ENCODE measurements at regions not wholly inside any gene's neighbourhood (a gene's known extent, or its start where the extent isn't known, plus 50 kb on each side); places are given as distances from the start of the nearest gene placed in this dataset.

DNA sequence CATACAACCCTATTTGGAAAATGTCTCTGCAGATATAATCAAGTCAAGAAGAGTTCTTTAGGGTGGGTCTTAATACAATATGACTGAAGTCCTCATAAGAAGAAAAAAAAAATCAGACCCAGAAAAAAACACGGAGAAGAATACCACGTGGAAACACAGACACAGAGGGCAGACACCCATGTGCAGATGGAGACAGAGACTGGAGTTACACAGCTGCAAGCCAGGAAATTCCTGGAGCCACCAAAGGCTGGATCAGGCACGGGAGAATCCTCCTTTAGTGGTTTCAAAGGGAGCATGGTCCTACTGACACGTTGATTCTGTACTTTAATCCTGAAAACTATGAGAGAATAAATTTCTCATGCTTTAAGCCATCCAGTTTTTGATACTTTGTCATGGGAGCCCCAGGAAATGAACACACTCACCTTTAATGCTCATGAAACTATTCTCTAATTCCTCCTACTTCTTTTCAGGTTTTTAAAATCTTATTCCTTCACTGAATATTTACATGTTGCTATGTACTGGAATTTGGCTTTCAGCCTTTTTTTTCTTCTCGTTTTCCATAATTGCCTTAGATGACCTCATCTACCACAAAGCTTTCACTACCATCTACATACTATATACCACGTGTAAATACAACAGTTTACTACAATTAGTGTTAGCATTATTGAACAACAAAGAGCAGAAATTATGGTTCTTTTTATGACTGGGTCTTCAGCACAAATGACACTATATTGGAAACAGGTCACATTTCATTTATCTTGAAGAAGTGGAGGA lies 529.1 kb downstream of the IRS1 start:
- Histone ChIP-seq H3K27ac (ENCODE audit: low read depth in 2 of 2, low read length in 2 of 2) (no peak overlapping the region), H3K4me3 (ENCODE audit: low read length in 3 of 3) (no peak overlapping the region), H3K36me3 (ENCODE audit: control insufficient read depth in 2 of 3, insufficient read depth in 3 of 3, low read length in 3 of 3) (no peaks in the 10 kb centered on the region), H3K27me3 (ENCODE audit: control insufficient read depth, insufficient read depth, low read length) (no peaks in the 10 kb centered on the region), H3K9ac (ENCODE audit: low read length in 3 of 3) (no peak overlapping the region), H3K4me1 (ENCODE audit: control insufficient read depth in 2 of 3, insufficient read depth in 2 of 3, low read depth in 1 of 3, low read length in 3 of 3) (no peaks in the 10 kb centered on the region), H3K9me3 (ENCODE audit: control insufficient read depth in 2 of 3, insufficient read depth in 1 of 3, low read length in 3 of 3) (no peaks in the 10 kb centered on the region)
- TF ChIP-seq, protein P1, sequence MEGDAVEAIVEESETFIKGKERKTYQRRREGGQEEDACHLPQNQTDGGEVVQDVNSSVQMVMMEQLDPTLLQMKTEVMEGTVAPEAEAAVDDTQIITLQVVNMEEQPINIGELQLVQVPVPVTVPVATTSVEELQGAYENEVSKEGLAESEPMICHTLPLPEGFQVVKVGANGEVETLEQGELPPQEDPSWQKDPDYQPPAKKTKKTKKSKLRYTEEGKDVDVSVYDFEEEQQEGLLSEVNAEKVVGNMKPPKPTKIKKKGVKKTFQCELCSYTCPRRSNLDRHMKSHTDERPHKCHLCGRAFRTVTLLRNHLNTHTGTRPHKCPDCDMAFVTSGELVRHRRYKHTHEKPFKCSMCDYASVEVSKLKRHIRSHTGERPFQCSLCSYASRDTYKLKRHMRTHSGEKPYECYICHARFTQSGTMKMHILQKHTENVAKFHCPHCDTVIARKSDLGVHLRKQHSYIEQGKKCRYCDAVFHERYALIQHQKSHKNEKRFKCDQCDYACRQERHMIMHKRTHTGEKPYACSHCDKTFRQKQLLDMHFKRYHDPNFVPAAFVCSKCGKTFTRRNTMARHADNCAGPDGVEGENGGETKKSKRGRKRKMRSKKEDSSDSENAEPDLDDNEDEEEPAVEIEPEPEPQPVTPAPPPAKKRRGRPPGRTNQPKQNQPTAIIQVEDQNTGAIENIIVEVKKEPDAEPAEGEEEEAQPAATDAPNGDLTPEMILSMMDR (IDR thresholded peaks at IDR 0.05; ENCODE audit: borderline replicate concordance, extremely low read depth, insufficient read depth) = no peak
- DNase-seq = no peak
- intact Hi-C loops (cut with DNase I) = no loop called here
- no peak for FAIRE-seq

DNA sequence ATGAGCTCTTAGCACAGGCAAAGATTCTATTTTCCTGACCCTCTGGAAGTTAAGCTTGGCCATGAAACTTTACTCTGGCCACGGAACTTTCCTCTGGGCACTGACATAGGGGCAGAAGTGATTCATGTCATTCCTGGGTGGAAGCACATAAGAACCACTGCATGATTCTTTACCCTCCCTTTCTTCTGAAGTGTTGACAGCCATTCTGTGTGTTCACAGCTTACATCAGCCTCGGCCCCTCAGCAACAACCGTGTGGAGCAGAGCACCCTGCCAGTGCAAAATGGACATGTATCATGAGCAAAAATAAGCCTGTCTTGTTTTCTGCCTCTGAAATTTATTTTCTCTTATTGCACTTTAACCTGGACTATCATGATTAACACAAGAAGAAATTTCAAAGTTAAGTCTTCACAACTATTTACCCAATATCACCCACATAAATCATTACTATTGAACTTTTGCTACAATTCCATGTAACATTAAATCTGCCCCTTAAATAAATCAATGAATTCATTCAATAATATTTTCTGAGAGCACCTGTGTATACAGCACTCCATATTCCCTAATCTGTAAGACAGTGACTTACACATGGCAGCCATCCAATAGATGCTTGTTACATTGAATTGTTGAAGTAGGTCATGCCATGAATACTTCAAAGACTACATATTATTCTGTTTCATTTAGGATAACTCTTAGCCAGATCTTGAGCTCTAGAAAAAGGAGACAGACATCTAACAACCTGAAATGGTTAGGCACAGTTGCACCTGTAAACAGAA lies 531.9 kb downstream of the IRS1 start:
- H3K27ac ChIP-seq (ENCODE audit: low read depth in 2 of 2, low read length in 2 of 2) = no peak overlapping the region
- no peaks in the 10 kb centered on the region for H3K4me1 ChIP-seq (ENCODE audit: control insufficient read depth in 2 of 3, insufficient read depth in 2 of 3, low read depth in 1 of 3, low read length in 3 of 3)
- H3K27me3 ChIP-seq (ENCODE audit: control insufficient read depth, insufficient read depth, low read length) = no peaks in the 10 kb centered on the region
- no peaks in the 10 kb centered on the region for H3K36me3 ChIP-seq (ENCODE audit: control insufficient read depth in 2 of 3, insufficient read depth in 3 of 3, low read length in 3 of 3)
- FAIRE-seq (no peak), DNase-seq (no peak)
- no peak overlapping the region for H3K9ac ChIP-seq (ENCODE audit: low read length in 3 of 3)
- intact Hi-C loops (cut with DNase I) = no loop called here
- H3K9me3 ChIP-seq (ENCODE audit: control insufficient read depth in 2 of 3, insufficient read depth in 1 of 3, low read length in 3 of 3) = no peaks in the 10 kb centered on the region
- no peak overlapping the region for H3K4me3 ChIP-seq (ENCODE audit: low read length in 3 of 3)
- TF ChIP-seq, protein P1 (IDR thresholded peaks at IDR 0.05; ENCODE audit: borderline replicate concordance, extremely low read depth, insufficient read depth) = no peak

DNA sequence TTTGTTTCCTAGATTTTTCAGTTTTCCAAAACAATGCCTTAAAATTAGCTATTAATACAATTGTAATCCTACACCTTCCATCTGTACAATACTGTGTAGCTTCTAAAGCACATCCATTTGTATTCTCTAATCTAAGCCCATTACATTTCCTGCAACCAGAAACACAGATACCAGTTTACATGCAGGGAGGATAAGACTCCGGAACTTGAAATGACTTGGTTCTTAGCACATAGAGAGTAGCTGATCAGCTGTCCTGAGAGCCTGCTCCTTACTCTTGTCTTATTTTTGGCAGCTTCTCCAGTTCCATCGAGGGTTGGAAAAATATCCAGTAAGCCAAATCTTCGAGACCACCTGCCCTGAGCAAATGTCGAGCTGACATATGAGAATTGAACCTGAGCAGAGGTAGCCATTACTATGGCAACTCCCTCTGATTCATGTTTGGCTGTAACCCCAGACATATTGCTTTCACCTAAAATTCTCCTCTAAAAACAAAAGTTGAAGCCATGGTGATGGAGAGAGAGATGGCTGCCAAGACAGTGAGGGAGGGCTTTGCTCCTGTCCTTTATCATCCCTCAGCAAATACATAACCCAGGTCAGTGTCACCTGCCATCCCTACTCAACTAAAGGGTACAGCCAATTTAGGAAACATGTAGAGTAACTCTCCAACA lies 542.8 kb downstream of the IRS1 start:
- Histone ChIP-seq H3K27me3 (ENCODE audit: control insufficient read depth, insufficient read depth, low read length) (no peaks in the 10 kb centered on the region), H3K4me1 (ENCODE audit: control insufficient read depth in 2 of 3, insufficient read depth in 2 of 3, low read depth in 1 of 3, low read length in 3 of 3) (no peaks in the 10 kb centered on the region), H3K9me3 (ENCODE audit: control insufficient read depth in 2 of 3, insufficient read depth in 1 of 3, low read length in 3 of 3) (peaks cover 0 to 3% (median 0%) of the 10 kb centered on the region in 3 donors), H3K9ac (ENCODE audit: low read length in 3 of 3) (no peak overlapping the region), H3K36me3 (ENCODE audit: control insufficient read depth in 2 of 3, insufficient read depth in 3 of 3, low read length in 3 of 3) (no peaks in the 10 kb centered on the region), H3K27ac (ENCODE audit: low read depth in 2 of 2, low read length in 2 of 2) (no peak overlapping the region), H3K4me3 (ENCODE audit: low read length in 3 of 3) (no peak overlapping the region)
- FAIRE-seq (no peak), DNase-seq (peak in 1 of 5 donors; percentile 11)
- intact Hi-C loops (cut with DNase I) = no loop called here
- TF ChIP-seq, protein P1 (IDR thresholded peaks at IDR 0.05; ENCODE audit: borderline replicate concordance, extremely low read depth, insufficient read depth) = no peak
